ENCODE measurements at regions not wholly inside any gene's neighbourhood (a gene's known extent, or its start where the extent isn't known, plus 50 kb on each side); places are given as distances from the start of the nearest gene placed in this dataset.
"Not testable (repeated sequence)": the region's sequence is repeated elsewhere in the genome, so short reads cannot be mapped to it uniquely, and the experiment has no call there.

DNA sequence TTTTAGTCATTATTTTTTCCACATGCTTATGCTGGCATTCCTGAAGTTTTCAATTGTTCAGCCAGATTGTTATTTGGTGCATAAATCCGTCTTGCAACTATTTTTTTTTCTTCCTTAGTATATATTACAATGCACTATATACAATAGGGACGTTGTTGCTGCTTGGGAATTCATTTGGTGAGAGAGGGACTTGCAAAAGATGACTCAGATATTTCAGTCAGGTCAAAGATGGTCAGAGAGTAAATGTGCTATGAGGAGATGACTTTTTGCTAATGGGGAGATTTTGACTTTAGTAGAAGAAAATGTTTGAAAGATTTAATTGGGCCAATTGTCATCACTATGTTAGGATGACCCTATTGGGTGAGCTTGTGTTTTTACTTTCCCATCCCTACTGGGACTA lies 348.4 kb upstream of the MTPN start:
- DNase-seq (ENCODE audit: low read depth in 2 of 2): no peak

DNA sequence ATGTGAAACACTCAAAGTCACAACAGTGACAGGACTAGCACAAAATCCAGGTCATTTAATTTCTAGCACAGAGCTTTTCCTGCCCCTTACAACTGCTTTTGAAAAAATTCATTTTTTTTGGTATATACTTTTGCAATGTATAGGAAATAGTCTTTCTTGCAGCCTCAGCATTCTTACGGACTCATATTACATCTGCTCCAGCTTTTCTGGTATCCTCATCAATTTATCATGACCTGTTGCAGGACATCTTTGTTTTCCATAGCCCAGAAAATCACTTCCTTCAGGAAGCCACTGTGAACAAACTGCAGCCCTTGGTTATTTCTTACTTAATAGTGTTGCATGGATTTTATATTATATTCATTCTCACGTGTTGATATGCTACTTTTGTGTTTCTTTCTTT lies 347.9 kb upstream of the MTPN start:
- DNase-seq (ENCODE audit: low read depth in 2 of 2): no peak

DNA sequence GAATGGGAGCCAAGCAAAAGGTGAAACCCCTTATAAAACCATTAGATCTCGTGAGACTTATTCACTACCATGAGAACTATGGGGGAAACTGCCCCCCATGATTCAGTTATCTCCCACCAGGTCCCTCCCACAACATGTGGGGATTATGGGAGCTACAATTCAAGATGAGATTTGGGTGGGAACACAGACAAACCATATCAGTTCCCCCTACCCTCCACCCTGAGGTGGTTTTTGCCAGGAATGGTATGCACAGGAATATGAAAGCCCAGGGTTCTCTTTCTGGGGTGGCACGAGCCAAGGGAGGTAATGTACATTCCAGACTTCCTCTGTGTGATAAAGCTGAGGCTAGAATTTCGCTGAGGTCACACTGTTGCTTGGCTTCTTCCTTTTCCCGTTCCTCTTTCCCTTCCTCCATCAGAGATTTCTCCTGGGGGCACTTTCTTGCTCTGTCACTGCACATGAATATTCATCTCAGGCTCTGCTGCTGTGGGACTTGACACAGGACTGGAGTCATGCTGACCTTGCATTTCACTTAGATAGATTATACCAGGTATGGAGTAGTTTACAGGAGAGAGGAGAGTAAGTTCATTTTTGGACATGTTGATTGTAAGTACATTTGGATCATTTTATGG lies 347.0 kb upstream of the MTPN start:
- DNase-seq (ENCODE audit: low read depth in 2 of 2): no peak

DNA sequence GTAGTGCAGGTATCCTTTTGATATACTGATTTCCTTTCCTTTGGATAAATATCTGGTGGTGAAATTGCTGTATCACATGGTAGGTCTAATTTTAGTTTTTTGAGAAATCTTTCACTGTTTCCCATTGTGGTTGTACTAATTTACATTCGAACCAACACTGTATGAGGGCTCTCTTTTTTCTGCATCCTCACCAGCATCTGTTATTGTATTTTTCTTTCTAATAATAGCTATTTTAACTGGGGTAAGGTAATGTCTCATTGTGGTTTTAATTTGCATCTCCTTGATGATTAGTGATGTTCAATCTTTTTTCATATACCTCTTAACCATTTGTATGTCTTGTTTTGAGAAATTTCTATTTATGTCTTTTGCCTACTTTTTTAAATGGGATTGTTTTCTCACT lies 335.4 kb upstream of the MTPN start:
- no peak for DNase-seq (ENCODE audit: low read depth in 2 of 2)

DNA sequence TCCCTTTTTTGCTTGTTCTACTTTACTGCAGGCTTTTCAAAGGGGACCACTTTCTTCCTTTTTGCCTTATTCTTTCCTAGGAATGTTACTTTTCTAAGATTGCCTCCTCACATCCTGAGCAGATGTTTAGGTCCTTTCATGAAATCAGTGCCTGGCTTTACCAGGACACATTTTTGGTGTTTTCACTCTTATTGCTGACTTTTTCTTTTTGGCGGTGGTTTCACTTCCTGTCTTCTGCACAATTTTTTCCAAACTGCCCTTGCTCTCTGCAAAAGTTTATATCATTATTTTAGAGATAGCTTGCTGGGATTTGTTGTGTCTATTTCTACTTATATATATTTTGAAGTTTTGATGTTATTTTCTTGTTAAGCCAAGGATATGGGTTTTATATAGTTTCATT lies 332.2 kb upstream of the MTPN start:
- no peak for DNase-seq (ENCODE audit: low read depth in 2 of 2)

DNA sequence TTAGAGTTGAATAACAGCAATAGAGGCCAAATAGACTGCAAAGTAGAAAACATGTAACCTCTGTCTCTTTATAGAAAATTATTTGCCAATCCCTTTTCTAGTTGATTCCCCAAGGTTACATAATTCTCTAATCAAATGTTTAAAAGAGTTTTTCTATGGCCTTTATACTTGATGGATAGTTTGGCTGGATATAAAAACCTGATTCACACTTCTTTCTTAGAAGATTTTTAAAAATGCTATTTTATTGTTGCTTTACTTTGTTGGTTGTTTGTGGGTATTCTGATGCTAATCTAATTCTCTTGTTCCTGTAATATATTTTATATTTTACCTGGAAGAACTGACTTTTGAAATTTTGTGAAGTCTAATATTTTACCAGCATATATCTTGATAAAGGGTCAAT lies 331.1 kb upstream of the MTPN start:
- DNase-seq (ENCODE audit: low read depth in 2 of 2): no peak

DNA sequence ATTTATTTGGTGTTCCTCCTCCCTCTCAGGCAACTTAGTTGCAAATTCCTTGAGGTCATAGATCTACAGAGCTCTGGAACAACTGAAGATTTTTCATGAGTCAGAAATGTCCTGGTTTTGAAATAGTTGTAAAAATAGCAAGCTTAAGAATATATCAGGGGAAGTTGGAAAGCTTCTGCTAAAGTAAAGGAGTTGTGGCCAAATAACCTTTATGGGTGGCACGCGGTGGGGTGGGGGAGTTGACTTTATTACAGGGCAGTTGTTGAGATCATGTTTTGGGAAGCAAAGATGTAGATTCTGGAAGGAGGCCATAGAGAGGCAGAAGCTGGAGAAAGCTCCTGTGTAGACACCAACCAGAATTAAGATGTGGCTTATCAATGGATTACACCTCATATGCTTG lies 326.0 kb upstream of the MTPN start:
- no peak for DNase-seq (ENCODE audit: low read depth in 2 of 2)

DNA sequence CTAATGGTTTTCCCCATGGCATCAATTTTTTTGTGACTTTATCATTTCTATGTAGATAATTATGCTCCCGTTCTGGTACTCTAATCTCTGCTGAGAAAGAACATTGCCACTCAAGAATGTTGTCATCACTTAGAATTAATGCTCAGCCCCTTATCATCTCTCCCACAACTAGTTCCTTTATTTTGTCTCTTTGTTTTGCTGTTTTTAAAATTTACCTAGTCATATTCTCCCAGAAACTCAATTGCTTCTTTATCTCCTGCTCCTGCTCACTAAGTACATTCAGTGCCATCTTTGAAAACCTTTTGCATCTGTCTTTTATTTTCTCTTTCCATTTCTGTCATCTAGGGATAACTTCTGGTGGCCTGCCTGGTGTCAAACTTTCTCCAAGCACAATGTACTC lies 324.9 kb upstream of the MTPN start:
- no peak for DNase-seq (ENCODE audit: low read depth in 2 of 2)

DNA sequence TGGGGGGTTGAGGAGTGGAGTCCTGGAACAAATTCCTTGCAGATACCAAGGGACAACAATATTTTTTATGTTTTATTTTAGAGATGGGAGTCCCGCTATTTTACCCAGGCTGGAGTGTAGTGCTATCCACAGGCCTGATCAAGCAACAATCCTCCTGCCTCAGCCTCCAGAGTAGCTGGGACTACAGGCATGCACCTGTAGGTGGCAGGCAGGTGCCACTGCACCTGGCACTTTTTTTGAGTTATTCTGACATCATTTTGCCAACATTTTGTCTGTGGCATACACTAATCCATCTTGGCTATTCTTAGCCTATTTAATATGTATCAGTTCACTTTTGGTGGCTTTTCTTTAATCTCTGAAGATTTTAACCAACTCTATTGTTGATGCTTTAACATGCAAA lies 317.8 kb upstream of the MTPN start:
- no peak for DNase-seq (ENCODE audit: low read depth in 2 of 2)

DNA sequence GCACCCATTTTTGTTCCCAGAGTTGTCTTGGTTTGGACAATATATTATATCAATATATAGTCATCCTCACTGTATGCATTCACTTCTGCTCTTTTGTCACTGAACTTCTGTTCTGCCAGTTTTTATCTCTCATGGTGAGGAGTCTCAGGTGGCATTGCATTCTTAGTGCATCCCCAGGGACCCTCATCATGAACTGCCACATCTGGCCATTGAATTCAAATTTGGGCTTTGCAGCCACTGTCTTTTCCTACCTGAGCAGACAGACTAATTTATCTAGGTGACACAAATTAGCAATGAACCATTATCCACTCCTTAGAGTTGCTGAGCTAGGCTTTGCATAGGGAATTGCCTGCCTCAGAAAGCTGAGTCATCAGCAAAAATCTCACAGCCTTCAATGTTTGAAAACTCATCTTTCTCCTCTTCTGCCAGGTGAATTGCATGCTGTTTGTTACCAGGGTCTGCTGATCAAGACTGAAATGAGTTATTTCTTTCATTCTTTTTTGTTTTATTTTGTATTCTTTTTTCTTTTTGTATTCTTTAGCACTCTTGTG lies 316.8 kb upstream of the MTPN start:
- DNase-seq (ENCODE audit: low read depth in 2 of 2): no peak

DNA sequence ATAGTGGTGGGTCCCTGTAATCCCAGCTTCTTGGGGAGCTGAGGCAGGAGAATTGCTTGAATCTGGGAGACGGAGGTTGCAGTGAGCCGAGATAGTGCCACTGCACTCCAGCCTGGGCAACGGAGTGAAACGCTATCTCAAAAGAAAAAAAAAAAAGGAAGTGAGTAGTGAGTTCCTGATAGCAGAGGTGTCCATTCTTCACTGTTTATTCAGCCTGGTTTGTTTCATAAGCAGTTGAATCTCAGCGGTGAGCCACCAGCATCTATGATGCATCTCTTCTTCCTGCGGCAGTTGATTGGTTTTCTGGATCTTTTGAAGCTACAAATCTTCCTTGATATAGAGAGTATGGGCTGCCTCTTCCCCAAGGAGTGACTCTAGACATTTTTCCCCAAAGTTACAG lies 316.1 kb upstream of the MTPN start:
- no peak for DNase-seq (ENCODE audit: low read depth in 2 of 2)

DNA sequence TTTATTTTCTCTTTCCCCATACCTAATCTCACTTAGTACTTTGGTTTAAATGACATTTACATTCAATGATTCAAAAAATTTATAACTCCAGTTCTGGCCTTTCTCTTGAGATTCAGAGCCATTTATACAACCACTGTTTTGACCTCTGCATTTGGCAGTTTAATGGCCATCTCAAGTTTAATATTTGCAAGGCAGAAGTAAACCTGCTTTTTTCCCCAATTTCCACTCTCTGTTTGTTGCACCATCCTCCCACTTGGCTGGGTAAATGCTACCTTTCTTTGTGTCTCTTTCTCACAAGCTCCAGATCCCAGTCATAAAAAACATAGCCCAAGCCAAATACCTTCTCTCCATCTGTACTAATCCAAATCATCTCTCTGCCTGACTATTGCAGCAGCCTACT lies 315.2 kb upstream of the MTPN start:
- DNase-seq (ENCODE audit: low read depth in 2 of 2): no peak

DNA sequence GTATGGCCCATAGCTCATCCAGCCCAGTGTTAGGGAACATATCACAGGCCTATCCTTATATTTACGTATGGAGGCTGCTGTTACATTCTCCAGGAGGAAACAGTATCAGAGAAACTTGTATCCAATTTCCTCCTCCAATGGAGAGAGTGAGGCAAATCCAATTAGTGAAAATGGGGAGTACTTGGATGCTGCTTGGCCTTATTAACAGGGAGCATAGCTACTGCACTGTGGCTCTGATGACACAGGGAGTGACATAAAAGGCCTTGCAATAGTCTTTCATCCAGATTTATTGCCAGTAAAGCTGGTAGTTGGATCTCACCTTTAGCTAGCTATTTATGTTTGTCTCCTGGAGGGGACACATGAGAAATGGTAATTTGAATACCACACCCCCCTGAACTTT lies 313.2 kb upstream of the MTPN start:
- no peak for DNase-seq (ENCODE audit: low read depth in 2 of 2)

DNA sequence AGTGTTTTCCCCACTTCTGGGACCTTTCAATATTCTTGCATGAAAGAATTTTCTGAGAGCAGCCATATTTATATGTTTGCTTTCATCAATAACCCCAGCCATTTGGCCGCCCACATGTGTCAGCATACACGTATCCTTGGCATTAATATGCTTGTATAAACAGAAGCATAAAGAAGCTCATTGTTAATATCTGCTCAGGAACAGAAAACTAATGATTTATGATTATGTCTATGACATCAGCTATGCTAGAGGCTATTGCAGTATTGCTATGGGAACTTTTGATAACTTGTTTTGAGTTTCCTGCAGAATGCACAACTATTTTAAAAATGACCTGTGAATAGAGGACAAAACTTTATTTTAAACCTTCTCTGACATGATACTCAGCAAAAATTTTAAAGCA lies 300.9 kb upstream of the MTPN start:
- DNase-seq (ENCODE audit: low read depth in 2 of 2): no peak

DNA sequence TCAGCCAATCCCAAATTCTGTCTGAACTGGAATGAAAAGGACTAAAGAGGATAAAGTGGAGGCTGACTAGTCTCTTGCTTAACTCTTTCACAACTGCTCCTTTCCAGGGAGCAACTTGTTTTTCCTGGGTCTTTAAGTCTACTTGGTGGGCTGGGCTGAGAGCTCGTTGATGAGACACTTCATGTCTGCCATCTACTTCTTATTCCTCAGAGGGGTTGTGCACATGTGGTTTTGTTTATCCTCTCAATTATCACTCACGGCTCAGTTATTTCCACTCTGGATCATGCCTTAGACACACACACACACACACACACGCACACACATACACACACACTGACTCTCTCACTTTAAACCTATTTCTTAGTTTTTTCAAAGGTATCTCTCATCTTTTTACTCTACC lies 298.6 kb upstream of the MTPN start:
- DNase-seq (ENCODE audit: low read depth in 2 of 2): no peak

DNA sequence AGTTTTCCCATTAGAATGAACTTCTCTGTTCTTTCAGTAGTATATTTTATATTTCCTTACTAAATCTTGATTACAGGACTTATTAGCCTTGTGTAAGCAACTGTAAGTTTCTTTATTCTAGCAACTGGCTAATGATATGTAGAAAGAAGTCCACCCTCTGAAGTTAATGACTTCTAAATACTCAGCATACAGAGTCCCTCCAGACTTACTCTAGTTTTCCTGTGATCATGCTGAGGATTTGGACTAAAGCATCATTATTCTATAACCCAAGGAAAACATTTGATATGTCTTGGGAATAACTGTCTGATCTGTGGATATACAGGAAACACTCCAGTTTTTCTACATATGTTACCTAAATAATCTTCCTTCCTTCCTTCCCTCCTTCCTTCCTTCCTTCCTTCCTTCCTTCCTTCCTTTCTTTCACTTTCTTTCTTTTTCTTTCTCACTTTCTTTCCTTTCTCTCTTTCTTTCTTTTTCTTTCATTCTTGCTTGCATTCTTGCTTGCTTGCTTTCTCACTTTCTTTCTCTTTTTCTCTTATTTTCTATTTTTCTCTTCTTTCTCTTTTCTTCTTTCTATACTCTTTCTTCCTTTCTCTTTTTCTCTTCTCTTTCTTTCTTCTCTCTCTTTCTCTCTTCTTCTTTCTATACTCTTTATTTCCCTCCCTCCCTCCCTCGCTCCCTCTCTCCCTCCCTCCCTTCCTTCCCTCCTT lies 297.6 kb upstream of the MTPN start:
- DNase-seq (ENCODE audit: low read depth in 2 of 2): no peak

DNA sequence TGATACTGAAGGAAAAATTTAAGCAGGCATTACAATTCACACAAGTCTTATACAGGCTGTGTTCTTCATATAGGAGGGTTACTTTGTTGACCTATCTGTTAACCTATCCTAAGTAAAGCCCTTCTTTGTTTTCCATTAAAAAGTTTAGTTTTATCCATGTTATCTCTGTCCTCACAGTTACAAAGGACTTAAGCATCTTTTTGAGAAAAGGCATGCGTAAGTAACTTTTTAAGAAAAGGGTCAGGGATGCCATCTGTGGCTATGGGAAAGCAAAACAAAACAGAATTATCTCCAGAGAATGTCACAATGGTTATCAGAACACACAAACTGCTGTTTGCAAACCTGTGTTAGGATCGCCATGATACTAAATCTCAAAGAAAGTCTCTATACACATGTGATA lies 295.8 kb upstream of the MTPN start:
- DNase-seq (ENCODE audit: low read depth in 2 of 2): no peak

DNA sequence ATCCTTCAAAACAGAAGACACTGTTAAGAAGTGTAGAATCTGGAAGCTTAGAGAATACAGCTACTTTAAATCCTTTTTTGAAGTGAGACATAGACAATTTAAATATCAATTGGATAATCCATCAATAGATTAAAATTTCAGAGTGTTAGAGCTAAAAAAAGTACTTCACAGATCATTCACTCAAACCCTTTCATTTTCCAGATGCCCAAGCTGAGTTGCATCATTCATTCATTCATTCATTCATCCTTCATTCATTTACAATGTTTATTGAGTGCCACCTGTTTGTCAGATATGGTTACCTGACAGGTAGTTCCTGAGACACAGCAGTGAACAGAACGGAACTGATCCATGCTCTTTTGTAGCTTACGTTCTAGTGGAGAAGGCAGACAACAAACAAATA lies 290.7 kb upstream of the MTPN start:
- DNase-seq (ENCODE audit: low read depth in 2 of 2): no peak

DNA sequence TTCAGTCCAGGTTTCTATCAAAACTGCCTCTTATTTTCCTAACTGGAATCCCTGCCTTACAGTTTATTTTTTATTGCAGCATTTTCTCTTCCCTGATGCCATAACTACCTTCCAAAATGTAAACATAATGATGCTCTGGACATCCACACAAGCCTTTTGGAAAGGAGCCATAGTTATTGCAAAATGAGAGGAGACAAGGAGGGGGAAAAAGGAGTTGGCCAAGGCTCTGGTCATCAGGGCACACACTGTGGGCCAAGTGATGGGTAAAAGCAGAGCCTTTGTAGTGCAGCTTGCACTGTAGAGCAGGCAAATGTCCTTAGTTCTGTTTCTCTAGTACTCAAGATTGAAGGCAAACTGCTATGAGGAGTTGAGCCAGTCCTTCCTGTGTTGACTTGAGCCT lies 289.3 kb upstream of the MTPN start:
- DNase-seq (ENCODE audit: low read depth in 2 of 2): no peak

DNA sequence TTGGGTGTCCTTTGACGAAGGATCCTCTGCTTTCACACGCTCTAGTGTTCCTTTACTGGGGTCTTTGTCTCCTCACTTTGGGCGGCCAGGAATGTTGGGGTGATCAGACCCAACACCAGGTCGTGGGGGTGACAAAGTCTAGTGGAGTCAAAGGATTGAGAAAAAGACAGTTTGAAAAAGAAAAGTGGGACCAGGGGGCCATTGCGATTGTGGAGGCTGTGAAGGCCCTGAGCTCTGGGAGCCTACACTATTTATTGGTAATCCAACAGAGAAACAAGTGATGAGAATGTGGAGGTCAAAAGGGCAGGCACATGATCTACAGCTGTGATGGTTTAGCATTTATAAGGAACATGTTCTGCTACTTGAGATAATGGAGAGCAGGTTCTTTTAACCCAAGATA lies 287.1 kb upstream of the MTPN start:
- not testable (repeated sequence) for DNase-seq (ENCODE audit: low read depth in 2 of 2)

DNA sequence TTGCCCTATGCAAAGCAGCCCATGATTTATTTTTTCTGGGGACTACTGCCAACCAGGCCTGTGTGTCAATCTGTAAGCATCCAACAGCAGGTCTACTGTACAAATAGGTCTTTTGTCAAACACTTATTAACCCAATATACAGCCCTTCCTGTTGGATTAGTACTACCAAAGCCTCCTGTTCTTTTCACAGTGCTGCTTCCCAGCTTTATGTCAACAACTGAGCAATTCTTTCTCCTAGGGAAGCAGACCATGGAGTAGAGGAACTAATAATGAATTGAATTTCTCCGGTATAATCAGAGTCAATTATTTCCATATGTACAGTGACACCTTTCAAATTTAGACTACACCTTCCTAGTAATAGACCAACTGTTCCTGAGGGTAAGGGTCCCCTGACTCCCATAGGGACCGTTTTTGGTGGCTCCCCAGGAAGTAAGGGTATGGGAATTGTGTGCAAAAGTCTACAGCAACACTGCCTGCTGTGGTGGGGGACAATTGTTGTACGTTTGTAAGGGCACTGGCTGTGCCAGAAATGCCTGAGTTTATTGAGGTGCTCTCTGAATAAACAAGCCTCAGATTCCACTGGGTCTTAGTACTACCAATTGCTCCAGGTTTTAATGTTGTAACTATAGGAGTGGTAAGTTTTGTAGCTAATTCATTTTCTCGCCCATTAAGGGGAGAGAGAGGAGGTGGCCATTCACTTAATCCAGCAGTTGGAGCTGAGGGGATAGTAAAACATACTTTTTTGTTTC lies 286.1 kb upstream of the MTPN start:
- not testable (repeated sequence) for DNase-seq (ENCODE audit: low read depth in 2 of 2)

DNA sequence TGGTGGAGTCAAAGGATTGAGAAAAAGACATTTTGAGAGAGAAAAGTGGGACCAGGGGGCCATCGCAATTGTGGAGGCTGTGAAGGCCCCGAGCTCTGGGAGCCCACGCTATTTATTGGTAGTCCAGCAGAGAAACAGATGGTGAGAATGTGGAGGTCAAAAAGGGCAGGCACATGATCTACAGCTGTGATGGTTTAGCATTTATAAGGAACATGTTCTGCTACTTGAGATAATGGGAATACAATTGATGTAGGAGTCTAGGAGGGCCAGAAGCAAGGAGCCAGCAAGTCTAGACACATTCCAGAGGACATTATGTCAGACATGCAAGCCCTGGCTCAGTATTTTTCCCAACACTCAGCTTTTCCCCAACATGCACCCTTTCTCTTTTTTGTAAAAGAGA lies 283.4 kb upstream of the MTPN start:
- not testable (repeated sequence) for DNase-seq (ENCODE audit: low read depth in 2 of 2)

DNA sequence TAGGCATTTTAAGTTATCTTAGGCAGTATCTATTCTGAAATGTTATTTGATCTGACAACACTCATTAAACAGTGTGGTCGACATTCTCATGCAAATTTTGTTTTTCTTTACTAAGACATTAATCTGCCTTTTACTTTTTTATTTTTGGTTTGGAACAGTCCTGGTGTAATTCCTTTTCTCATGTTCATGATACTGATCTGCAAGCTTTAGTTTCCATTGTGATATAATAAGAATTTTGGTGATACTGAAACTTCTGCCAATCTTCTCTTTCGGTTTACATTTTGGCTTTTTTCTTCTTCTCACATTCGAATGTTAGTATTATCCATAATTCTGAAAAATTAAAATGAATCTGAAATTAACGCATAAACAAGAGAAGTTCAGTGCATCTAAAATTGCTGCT lies 281.9 kb upstream of the MTPN start:
- no peak for DNase-seq (ENCODE audit: low read depth in 2 of 2)

All from stimulated activated CD4-positive, alpha-beta T cell treated with anti-CD3 and anti-CD28 coated beads, Interleukin-4, amount 100 ng/mL, for 48 hours (primary cell).